GM23338 (cell line): ENCODE measurements at regions not wholly inside any gene's neighbourhood (a gene's known extent, or its start where the extent isn't known, plus 50 kb on each side); places are given as distances from the start of the nearest gene placed in this dataset.

Experiments
- ATAC-seq: fragments of 200-7000 bp; cut with Tn5 transposase; 3 replicates; pipeline ENCODE4 v1.9.1; 2020
- DNase-seq: peaks from one replicate; pipeline ENCODE4 v3.0.0-alpha.2; 2015; ENCODE audit warnings: low spot score
- H2AFZ ChIP-seq: fragments of 200-600 bp; sonication (generic); 2 replicates; pipeline ENCODE4 v1.8.0; 2016; ENCODE audit warnings: antibody characterized with exemption, mild to moderate bottlenecking, moderate library complexity
- H3F3A ChIP-seq: fragments of 200-600 bp; sonication (generic); replicated peaks from 2 replicates; pipeline ENCODE4 v1.8.0; 2017; ENCODE audit warnings: antibody characterized with exemption, mixed run types, low read depth
- H3K27ac ChIP-seq: fragments of 200-600 bp; sonication (generic); 2 replicates; pipeline ENCODE4 v1.6.1; 2016; ENCODE audit warnings: low read depth
- H3K27me3 ChIP-seq: fragments of 200-600 bp; sonication (generic); 2 replicates; pipeline ENCODE4 v1.8.0; 2016; ENCODE audit warnings: mild to moderate bottlenecking, mixed run types, moderate library complexity; ENCODE audit not compliant: insufficient read depth
- H3K36me3 ChIP-seq: fragments of 200-600 bp; sonication (generic); 2 replicates; pipeline ENCODE4 v1.8.0; 2016; ENCODE audit warnings: mild to moderate bottlenecking; ENCODE audit not compliant: insufficient read depth
- H3K4me1 ChIP-seq: fragments of 200-600 bp; sonication (generic); 2 replicates; pipeline ENCODE4 v1.8.0; 2016; ENCODE audit warnings: mild to moderate bottlenecking, moderate library complexity; ENCODE audit not compliant: insufficient read depth
- H3K4me2 ChIP-seq: fragments of 200-600 bp; sonication (generic); 2 replicates; pipeline ENCODE4 v1.7.1; 2017; ENCODE audit warnings: mixed run types
- H3K4me3 ChIP-seq: fragments of 200-600 bp; sonication (generic); 2 replicates; pipeline ENCODE4 v1.6.1; 2016; ENCODE audit warnings: mixed run types
- H3K79me2 ChIP-seq: fragments of 200-600 bp; sonication (generic); replicated peaks from 2 replicates; pipeline ENCODE4 v1.8.0; 2017; ENCODE audit warnings: mild to moderate bottlenecking; ENCODE audit not compliant: insufficient read depth
- H3K9me2 ChIP-seq: fragments of 200-600 bp; sonication (generic); 2 replicates; pipeline ENCODE4 v1.8.0; 2017; ENCODE audit not compliant: insufficient read depth
- H4K20me1 ChIP-seq: fragments of 200-600 bp; sonication (generic); replicated peaks from 2 replicates; pipeline ENCODE4 v1.8.0; 2017; ENCODE audit warnings: mild to moderate bottlenecking; ENCODE audit not compliant: insufficient read depth
- H3K27ac Mint-ChIP-seq: 2 replicates; pipeline ENCODE4 v1.8.0; 2020; ENCODE audit warnings: inconsistent platforms, mild to moderate bottlenecking, moderate library complexity, mixed read lengths
- H3K27me3 Mint-ChIP-seq: 3 replicates; pipeline ENCODE4 v1.8.0; 2022; ENCODE audit warnings: low read depth, mild to moderate bottlenecking, moderate library complexity, mixed read lengths, inconsistent platforms; ENCODE audit not compliant: insufficient read depth, poor library complexity
- H3K36me3 Mint-ChIP-seq: 3 replicates; pipeline ENCODE4 v1.8.0; 2021; ENCODE audit warnings: low read depth, mild to moderate bottlenecking, inconsistent platforms, moderate library complexity, mixed read lengths
- H3K4me1 Mint-ChIP-seq: 3 replicates; pipeline ENCODE4 v1.8.0; 2020; ENCODE audit warnings: mild to moderate bottlenecking, inconsistent platforms, mixed read lengths
- H3K4me3 Mint-ChIP-seq: 3 replicates; pipeline ENCODE4 v1.8.0; 2021; ENCODE audit warnings: moderate library complexity, mild to moderate bottlenecking, inconsistent platforms, mixed read lengths
- H3K9me3 Mint-ChIP-seq: 3 replicates; pipeline ENCODE4 v1.8.0; 2020; ENCODE audit warnings: moderate library complexity, mild to moderate bottlenecking, inconsistent platforms, mixed read lengths
- CREB1 ChIP-seq: fragments of 250-450 bp; sonication (Bioruptor Pico); IDR thresholded peaks from 2 replicates; pipeline ENCODE4 v1.5.0; 2020; ENCODE audit warnings: low read depth, mild to moderate bottlenecking, moderate library complexity
- ETS1 ChIP-seq: IDR thresholded peaks from 2 replicates; pipeline ENCODE4 v1.6.1; 2016; ENCODE audit warnings: antibody characterized with exemption
- EZH2 ChIP-seq: fragments of 200-600 bp; sonication (generic); IDR thresholded peaks from one replicate; pipeline ENCODE4 v1.8.0; 2017; ENCODE audit warnings: antibody characterized with exemption, mild to moderate bottlenecking, low read depth; ENCODE audit not compliant: unreplicated experiment
- EZH2phosphoT487 ChIP-seq: fragments of 200-600 bp; sonication (generic); IDR thresholded peaks from one replicate; pipeline ENCODE4 v1.8.1; 2018; ENCODE audit warnings: antibody characterized with exemption; ENCODE audit not compliant: unreplicated experiment
- NANOG ChIP-seq: IDR thresholded peaks from 2 replicates; pipeline ENCODE4 v1.6.1; 2016; ENCODE audit warnings: antibody characterized with exemption, borderline replicate concordance
- POLR2AphosphoS5 ChIP-seq: IDR thresholded peaks from 2 replicates; pipeline ENCODE4 v1.6.1; 2016; ENCODE audit warnings: antibody characterized with exemption, low read depth
- REST ChIP-seq: IDR thresholded peaks from one replicate; pipeline ENCODE4 v1.6.1; 2018; ENCODE audit warnings: antibody characterized with exemption; ENCODE audit not compliant: unreplicated experiment
- ZNF114 ChIP-seq: fragments of 250-450 bp; sonication (Bioruptor Pico); IDR thresholded peaks from 2 replicates; pipeline ENCODE4 v1.5.0; 2020; ENCODE audit warnings: mild to moderate bottlenecking, moderate library complexity
- ZNF331 ChIP-seq: fragments of 250-450 bp; sonication (Bioruptor Pico); IDR thresholded peaks from 2 replicates; pipeline ENCODE4 v1.5.0; 2020; ENCODE audit warnings: low read depth, mild to moderate bottlenecking, moderate library complexity

GRCh38 chr6:140285998-140286690, 911.7 kb upstream of the CITED2 start:
- no peaks in the 10 kb centered on the region for H3K36me3 ChIP-seq
- no peak overlapping the region for H3K4me2 ChIP-seq
- Mint-ChIP-seq H3K36me3 (0 out of 3 replicates have a peak, but pooled peaks cover under 1% of the 10 kb centered on the region), H3K9me3 (peaks cover under 1% of the 10 kb centered on the region; the same call in 2 of the 3 replicates), H3K27me3 (no peaks in the 10 kb centered on the region), H3K4me1 (no peaks in the 10 kb centered on the region), H3K4me3 (no peak overlapping the region), H3K27ac (no peak overlapping the region)
- no peaks in the 10 kb centered on the region for H3K27me3 ChIP-seq
- ATAC-seq: no peak
- H4K20me1 ChIP-seq: no peaks in the 10 kb centered on the region
- no peak overlapping the region for H3K27ac ChIP-seq
- no peaks in the 10 kb centered on the region for H3F3A ChIP-seq
- H3K4me1 ChIP-seq: no peaks in the 10 kb centered on the region
- no peak for TF ChIP-seq ZNF331 (CRISPR knock-in tag)
- TF ChIP-seq ETS1: no peak
- no peak for TF ChIP-seq NANOG
- TF ChIP-seq ZNF114 (CRISPR knock-in tag): no peak
- no peak for TF ChIP-seq CREB1 (CRISPR knock-in tag)
- no peak for TF ChIP-seq REST
- TF ChIP-seq EZH2phosphoT487: no peak
- DNase-seq: no peak
- peaks cover 1% of the 10 kb centered on the region for H3K9me2 ChIP-seq
- H3K79me2 ChIP-seq: no peaks in the 10 kb centered on the region
- H3K4me3 ChIP-seq: no peak overlapping the region
- peak overlapping the region; percentile 96; the same call in 1 of the 2 replicates for H2AFZ ChIP-seq

GRCh38 chr6:140285471-140285870, 911.0 kb upstream of the CITED2 start:
- no peak for DNase-seq
- Histone ChIP-seq H4K20me1 (no peaks in the 10 kb centered on the region), H3K36me3 (no peaks in the 10 kb centered on the region), H3K27me3 (no peaks in the 10 kb centered on the region), H2AFZ (peak overlapping the region; percentile 96), H3F3A (no peaks in the 10 kb centered on the region), H3K4me3 (no peak overlapping the region), H3K79me2 (no peaks in the 10 kb centered on the region), H3K4me1 (no peaks in the 10 kb centered on the region), H3K27ac (no peak overlapping the region), H3K4me2 (no peak overlapping the region), H3K9me2 (no peaks in the 10 kb centered on the region; the same call in 1 of the 2 replicates)
- Mint-ChIP-seq H3K9me3 (no peaks in the 10 kb centered on the region; the same call in 2 of the 3 replicates), H3K36me3 (no peaks in the 10 kb centered on the region), H3K27ac (no peak overlapping the region), H3K4me1 (no peaks in the 10 kb centered on the region), H3K4me3 (no peak overlapping the region), H3K27me3 (no peaks in the 10 kb centered on the region)
- no peak for ATAC-seq
- TF ChIP-seq EZH2phosphoT487: no peak
- TF ChIP-seq EZH2: no peak
- no peak for TF ChIP-seq ZNF114 (CRISPR knock-in tag)
- TF ChIP-seq POLR2AphosphoS5: no peak
- no peak for TF ChIP-seq ETS1
- TF ChIP-seq CREB1 (CRISPR knock-in tag): no peak
- TF ChIP-seq NANOG: no peak
